ENCODE measurements at regions not wholly inside any gene's neighbourhood (a gene's known extent, or its start where the extent isn't known, plus 50 kb on each side); places are given as distances from the start of the nearest gene placed in this dataset.

GRCh38 chr12:34289431-34290380 lies 267.4 kb downstream of the ALG10 start:
- H3K4me3 ChIP-seq (ENCODE audit: low read length, poor library complexity, severe bottlenecking) = no peak overlapping the region
- no peaks in the 10 kb centered on the region for H3K27me3 ChIP-seq (ENCODE audit: insufficient read depth, low read length, poor library complexity, severe bottlenecking)
- H3K9ac ChIP-seq (ENCODE audit: low read depth, low read length, poor library complexity, severe bottlenecking) = no peak overlapping the region
- H3K4me1 ChIP-seq (ENCODE audit: insufficient read depth, low read length, poor library complexity, severe bottlenecking) = no peaks in the 10 kb centered on the region
- no peak overlapping the region for H2AFZ ChIP-seq (ENCODE audit: low read length)
- no peak for TF ChIP-seq CTCF (conservative IDR thresholded peaks at IDR 0.05; ENCODE audit: low read length)
- no peak for TF ChIP-seq EZH2phosphoT487 (IDR thresholded peaks at IDR 0.05; ENCODE audit: borderline replicate concordance)
- H3K36me3 ChIP-seq (ENCODE audit: insufficient read depth, low read length) = no peaks in the 10 kb centered on the region
- peaks cover 25% of the 10 kb centered on the region; the same call in 1 of the 2 replicates for H3K9me3 ChIP-seq (ENCODE audit: insufficient read depth, low read depth, low read length)
- H3K79me2 ChIP-seq (ENCODE audit: insufficient read depth, low read length) = no peaks in the 10 kb centered on the region
- no peaks in the 10 kb centered on the region for H3F3A ChIP-seq (ENCODE audit: low read depth)
- H4K20me1 ChIP-seq (ENCODE audit: insufficient read depth, low read length, poor library complexity, severe bottlenecking) = no peaks in the 10 kb centered on the region
- H3K9me2 ChIP-seq (replicated peaks; ENCODE audit: low read depth, low read length) = no peaks in the 10 kb centered on the region
- no peak overlapping the region for H3K4me2 ChIP-seq (ENCODE audit: low read depth, low read length, poor library complexity, severe bottlenecking)

- no peak overlapping the region for H2AFZ ChIP-seq (ENCODE audit: low read length)
- no peaks in the 10 kb centered on the region for H3K36me3 ChIP-seq (ENCODE audit: insufficient read depth, low read length)
- H3K9ac ChIP-seq (ENCODE audit: low read depth, low read length, poor library complexity, severe bottlenecking) = no peak overlapping the region
- TF ChIP-seq CTCF (conservative IDR thresholded peaks at IDR 0.05; ENCODE audit: low read length) = no peak
- TF ChIP-seq EZH2phosphoT487 (IDR thresholded peaks at IDR 0.05; ENCODE audit: borderline replicate concordance) = no peak
- no peak overlapping the region for H3K4me2 ChIP-seq (ENCODE audit: low read depth, low read length, poor library complexity, severe bottlenecking)
- no peaks in the 10 kb centered on the region for H3K9me2 ChIP-seq (replicated peaks; ENCODE audit: low read depth, low read length)
- H4K20me1 ChIP-seq (ENCODE audit: insufficient read depth, low read length, poor library complexity, severe bottlenecking) = no peaks in the 10 kb centered on the region
- no peak overlapping the region for H3K4me3 ChIP-seq (ENCODE audit: low read length, poor library complexity, severe bottlenecking)
- H3F3A ChIP-seq (ENCODE audit: low read depth) = no peaks in the 10 kb centered on the region
- H3K27me3 ChIP-seq (ENCODE audit: insufficient read depth, low read length, poor library complexity, severe bottlenecking) = no peaks in the 10 kb centered on the region
- peaks cover 31% of the 10 kb centered on the region; the same call in 1 of the 2 replicates for H3K9me3 ChIP-seq (ENCODE audit: insufficient read depth, low read depth, low read length)
- no peaks in the 10 kb centered on the region for H3K79me2 ChIP-seq (ENCODE audit: insufficient read depth, low read length)
- H3K4me1 ChIP-seq (ENCODE audit: insufficient read depth, low read length, poor library complexity, severe bottlenecking) = no peaks in the 10 kb centered on the region
Observed at GRCh38 chr12:34290381-34290995, 268.2 kb downstream of the ALG10 start.

GRCh38 chr12:34291001-34291400 lies 268.7 kb downstream of the ALG10 start:
- no peak overlapping the region for H2AFZ ChIP-seq (ENCODE audit: low read length)
- no peaks in the 10 kb centered on the region for H3K36me3 ChIP-seq (ENCODE audit: insufficient read depth, low read length)
- H3K4me3 ChIP-seq (ENCODE audit: low read length, poor library complexity, severe bottlenecking) = no peak overlapping the region
- no peaks in the 10 kb centered on the region for H3K4me1 ChIP-seq (ENCODE audit: insufficient read depth, low read length, poor library complexity, severe bottlenecking)
- H3F3A ChIP-seq (ENCODE audit: low read depth) = no peaks in the 10 kb centered on the region
- no peak overlapping the region for H3K9ac ChIP-seq (ENCODE audit: low read depth, low read length, poor library complexity, severe bottlenecking)
- TF ChIP-seq EZH2phosphoT487 (IDR thresholded peaks at IDR 0.05; ENCODE audit: borderline replicate concordance) = no peak
- no peak for TF ChIP-seq CTCF (conservative IDR thresholded peaks at IDR 0.05; ENCODE audit: low read length)
- H3K27me3 ChIP-seq (ENCODE audit: insufficient read depth, low read length, poor library complexity, severe bottlenecking) = no peaks in the 10 kb centered on the region
- no peaks in the 10 kb centered on the region for H3K79me2 ChIP-seq (ENCODE audit: insufficient read depth, low read length)
- H3K9me3 ChIP-seq (ENCODE audit: insufficient read depth, low read depth, low read length) = peaks cover 30% of the 10 kb centered on the region; the same call in 1 of the 2 replicates
- no peaks in the 10 kb centered on the region for H3K9me2 ChIP-seq (replicated peaks; ENCODE audit: low read depth, low read length)
- H4K20me1 ChIP-seq (ENCODE audit: insufficient read depth, low read length, poor library complexity, severe bottlenecking) = no peaks in the 10 kb centered on the region
- H3K4me2 ChIP-seq (ENCODE audit: low read depth, low read length, poor library complexity, severe bottlenecking) = no peak overlapping the region

All from Loucy (cell line).